DMS53 (cell line): ENCODE measurements at regions not wholly inside any gene's neighbourhood (a gene's known extent, or its start where the extent isn't known, plus 50 kb on each side); places are given as distances from the start of the nearest gene placed in this dataset.
A peak's percentile ranks its signal among the peaks of the same experiment; 100 is the strongest.

ENCODE experiments used
- DNase-seq: peaks from one replicate; lab custom pipeline; 2025; lab: John Stamatoyannopoulos, UW

DNA sequence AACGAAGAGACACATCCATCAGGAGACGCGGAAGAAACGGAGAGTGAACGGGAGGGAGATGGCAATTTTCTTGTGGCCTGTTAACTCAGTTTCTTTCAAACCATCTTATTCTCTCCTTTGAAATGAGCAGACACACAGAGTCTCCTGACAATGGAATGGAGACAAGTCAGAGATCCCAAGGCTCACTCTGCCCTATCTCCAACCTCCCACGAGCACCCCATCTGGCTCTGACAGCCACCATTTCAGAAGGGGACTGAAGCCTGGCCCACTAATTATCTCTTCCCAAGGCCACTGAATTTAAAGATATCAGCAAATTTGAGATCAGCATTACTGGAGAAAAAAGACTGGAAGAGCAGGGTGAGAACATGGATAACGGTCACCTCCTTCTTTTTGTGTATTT, 215.6 kb downstream of the DHX15 start:
- DNase-seq = no peak

DNA sequence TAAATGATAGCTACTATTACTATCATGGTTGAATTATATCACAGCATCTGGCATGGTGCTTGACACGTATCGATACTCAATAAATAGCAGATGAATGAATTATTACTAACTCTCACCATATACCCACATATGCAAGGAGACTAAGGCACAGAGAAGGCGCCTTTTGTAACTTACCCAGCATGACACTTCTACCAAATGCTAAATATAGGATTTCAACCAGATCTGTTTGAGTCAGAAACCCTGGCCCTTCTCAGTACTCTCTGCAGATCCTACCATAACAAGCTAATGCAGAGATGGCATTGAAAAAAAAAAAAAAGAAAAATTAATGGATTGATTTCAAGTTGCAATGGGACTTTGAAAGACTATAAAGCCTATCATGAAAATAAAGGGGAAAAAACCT, 219.5 kb downstream of the DHX15 start:
- DNase-seq = no peak

DNA sequence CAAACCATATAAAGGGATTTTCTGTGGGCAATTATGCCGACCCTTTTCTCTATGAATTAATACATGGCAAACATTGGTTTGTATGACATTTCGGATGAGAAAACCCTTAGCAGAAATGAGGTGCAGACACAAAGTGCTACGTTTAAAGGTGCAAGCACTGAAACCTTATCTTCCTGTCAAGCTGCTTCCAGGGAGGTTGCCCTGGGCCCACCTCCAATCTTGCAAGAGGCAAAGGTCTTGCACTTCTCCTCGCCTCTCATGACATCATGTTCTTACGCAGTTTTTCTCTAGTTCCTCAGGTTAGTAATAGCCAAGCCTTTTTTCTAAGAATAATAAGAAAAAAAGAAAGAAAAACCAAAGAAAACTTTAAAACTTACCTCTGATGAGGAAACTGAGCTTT, 220.1 kb downstream of the DHX15 start:
- no peak for DNase-seq

DNA sequence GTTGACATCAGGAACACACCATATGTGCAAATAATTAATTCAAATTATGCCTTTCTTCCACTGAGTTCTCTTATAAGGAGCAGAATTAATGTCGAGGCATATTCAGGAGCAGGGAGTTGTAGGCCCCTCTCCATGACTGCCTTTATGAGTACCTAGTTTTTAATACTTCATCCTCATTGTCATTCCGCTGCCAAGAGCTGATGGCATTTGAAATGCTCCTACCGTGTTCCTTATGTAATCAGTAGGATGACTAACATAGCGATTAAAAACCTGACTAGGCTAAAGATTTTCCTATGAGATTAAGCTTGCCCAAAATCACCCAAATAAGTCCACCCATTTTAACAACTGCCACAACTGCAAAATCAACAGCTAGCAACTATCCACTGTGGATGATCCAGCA, 220.6 kb downstream of the DHX15 start:
- no peak for DNase-seq

DNA sequence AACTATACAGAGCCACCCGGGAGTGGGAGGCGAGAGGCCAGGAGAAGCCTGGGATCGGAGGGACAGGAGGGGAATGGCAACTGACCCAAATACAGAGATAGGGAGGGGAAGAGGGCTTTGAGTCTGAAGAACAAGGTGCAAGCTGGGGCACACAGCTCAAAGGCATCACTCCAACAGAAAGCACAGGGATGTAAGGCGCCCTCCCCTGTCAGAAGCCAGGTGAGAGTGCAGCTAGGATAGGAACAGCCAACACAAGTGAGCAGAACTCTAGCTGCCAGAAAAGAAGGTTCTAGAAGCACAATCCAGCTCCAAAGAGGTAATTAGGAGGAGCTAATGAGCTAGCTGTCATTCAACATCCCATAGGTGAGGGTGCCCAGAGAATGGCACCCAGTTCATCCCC, 232.2 kb downstream of the DHX15 start:
- DNase-seq = no peak

DNA sequence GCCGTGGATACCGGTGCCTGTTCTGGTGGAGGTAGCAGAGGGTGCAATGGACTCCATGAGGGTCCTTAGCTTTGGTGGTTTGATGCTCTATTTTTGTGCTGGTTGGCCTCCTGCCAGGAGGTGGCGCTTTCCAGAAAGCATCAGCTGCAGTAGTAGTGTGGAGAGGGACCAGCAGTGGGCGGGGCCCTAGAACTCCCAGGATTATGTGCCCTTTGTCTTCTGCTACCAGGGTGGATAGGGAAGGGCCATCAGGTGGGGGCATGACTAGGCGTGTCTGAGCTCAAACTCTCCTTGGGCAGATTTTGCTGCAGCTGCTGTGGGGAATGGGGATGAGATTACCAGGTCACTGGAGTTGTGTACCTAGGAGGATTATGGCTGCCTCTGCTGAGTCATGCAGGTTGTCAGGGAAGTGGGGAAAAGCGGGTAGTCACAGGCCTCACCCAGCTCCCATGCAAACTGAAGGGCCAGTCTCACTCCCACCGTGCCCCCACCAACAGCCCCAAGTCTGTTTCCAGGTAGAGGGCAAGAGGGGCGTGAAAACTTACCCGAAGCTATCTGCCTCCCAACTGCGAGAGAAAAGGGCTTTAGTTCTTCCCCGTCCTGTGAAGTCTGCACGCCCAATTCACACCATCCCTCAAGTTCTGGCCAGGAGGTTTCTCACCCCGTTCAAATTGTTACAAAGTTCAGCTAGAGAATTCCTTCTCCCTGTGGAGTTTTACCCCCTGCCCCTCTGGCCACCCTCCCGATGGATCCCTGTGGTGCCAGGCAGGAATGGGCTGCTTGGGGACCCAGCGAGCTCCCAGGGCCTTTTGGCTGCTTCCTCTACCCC, 235.0 kb downstream of the DHX15 start:
- DNase-seq = peak; percentile 51

DNA sequence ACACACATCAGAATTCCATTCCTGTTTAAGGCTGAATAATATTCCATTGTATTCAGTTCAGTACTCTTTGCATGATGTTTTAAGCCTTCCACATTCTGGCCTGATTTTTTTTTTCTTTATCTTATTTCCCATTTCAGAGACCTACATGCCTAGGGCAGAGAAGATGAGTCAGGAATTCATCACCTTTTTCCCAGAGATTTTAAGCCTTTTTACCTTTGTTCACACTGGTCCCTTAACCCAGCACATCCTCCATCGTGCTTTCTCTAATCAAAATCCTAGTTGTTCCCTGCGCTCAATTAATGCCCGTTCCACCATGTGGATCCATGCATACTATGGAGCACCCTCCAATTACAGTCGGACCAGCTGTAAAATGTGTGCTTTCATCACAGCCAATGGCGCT, 245.1 kb downstream of the DHX15 start:
- DNase-seq = no peak

DNA sequence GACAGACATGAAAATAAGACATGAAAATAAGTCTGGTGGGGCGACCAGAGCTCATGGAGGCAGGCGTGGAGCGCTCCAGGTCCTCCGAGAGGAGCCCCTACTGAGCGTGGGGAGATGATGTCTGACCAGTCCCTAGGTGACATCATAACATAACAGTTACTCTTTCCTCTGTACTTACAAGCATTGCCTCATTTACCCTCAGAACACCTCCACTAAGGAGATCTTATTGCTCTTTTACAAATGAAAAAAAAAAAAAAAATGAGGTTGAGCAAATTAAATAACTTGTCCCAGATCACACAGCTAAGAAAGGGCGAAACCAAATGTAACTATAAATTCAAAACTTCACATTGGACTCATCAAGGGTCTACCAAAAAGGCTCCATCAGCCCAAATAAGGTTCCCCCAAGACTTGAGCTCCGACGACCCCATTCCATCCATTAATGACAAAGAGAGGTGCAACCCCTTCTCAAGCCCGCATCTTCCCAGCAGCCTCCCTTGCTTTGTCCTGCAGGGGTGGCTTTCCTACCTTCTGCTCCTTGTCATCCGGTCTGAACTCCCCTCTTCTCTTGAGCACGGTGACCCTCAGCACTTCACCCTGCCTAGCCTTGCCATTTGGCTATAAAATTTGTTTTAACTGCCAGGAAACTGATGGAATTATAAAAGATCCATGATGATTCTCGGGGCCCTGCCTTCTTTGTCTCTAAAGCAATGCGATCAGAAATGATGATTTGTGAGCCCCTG, 246.7 kb downstream of the DHX15 start:
- DNase-seq = no peak

DNA sequence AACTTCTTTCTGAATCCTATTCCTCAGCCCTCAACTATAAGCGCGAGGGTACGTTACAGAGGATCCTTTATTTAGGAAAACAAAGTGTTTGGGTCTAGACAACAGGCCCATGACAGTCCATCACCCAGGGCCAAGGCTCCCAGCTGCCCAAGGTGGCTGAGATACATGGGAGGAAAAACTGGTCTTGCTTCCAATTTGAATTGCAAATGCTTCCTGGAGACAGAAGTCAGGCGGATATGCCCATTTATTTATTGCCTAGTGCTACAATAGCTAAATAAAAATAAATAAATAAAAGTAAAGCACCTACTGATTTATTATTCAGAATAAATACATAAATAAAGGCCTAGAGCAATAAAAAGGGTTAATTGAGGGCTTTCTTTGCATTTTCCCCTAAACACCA, 248.7 kb downstream of the DHX15 start:
- DNase-seq = no peak

DNA sequence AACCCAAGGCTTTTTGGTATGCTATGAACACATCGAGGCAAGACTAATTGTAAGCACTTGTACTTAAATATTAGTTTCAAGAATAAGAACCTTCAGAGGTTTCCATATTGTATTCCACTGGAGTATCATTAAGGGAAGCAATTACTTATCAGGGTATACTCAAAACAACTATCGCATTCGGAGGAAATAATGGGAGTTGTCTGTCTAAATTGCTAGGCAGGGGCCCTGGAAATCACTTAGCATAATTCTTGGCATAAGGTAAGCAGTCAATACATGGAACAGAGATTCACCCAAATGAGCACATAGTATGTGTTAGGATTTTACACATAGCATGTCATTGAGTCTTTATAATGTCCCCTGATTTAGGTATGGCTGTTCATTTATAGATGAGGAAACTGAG, 249.4 kb downstream of the DHX15 start:
- no peak for DNase-seq

DNA sequence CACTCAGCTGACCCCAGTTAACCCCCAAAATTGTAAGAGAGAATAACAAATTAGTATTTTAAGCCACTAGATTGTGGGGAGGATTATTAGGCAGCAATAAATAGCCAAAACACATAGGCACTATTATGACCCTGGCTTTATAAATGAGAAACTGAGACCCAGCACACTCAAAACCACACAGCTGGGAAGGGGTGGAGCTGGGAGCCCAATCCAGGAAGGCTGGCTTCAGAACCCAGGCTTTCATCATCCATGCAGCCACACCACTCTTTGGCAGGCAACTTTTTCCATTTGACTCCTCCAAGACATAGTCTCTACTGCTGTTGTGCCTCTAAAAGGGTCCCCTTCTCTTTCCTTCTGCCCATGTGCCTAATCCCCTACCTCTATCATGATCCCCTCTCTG, 253.8 kb downstream of the DHX15 start:
- no peak for DNase-seq

DNA sequence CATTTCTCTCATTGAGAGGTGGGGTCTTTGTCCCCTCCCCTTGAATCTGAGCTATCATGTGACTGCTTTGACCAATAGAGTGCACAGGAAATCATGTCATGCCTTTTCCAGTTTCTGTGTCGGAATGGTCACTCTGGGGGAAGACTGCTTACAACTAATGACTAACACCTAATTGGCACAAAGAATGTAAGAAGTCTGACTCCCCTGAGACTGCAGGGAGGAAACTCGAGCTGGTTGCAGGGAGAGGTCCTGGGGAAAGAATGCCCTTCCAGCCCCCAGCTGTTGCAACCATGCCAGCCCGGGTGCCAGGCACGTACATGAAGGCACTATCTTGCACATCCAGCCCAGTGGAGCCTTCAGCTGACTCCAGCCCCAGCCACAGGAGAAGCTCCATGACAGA, 254.2 kb downstream of the DHX15 start:
- DNase-seq = no peak

DNA sequence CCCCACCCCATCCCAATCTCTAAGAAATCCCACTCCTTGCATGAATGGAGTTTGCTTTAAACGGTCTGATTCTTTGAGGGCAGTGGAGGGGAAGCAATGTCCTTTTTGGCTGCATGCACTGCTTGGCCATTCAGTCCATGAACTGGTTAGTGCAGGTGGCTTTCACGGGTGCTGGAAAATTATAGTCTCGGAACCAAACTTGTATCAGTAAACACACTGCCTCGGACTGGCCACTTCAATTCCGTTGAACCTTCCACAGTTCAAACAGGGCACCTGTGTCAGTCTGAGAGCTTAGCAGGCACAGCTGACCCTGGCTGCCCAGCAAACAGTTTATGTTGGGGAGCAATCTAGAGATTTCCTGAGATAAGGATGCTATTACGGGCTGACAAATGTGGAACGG, 255.6 kb downstream of the DHX15 start:
- DNase-seq = peak; percentile 16

DNA sequence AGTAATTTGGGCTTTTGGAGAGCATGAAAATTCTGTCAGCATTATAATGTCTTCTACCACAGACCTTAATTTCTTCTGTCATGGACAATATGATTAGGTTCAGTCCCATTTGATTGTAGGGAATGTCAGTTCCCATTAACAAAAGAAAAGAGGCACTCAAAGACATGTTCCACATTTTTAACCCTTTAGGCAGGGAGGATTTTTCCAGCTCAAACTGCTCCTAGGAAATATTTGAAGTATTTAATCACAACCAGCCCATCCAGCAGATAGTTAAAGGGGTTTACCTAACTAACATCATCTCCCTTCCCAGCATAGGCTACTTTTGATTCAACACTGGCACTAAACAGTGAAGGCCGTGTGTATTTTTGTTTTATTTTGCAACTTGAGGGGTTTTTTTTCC, 256.0 kb downstream of the DHX15 start:
- DNase-seq = no peak

DNA sequence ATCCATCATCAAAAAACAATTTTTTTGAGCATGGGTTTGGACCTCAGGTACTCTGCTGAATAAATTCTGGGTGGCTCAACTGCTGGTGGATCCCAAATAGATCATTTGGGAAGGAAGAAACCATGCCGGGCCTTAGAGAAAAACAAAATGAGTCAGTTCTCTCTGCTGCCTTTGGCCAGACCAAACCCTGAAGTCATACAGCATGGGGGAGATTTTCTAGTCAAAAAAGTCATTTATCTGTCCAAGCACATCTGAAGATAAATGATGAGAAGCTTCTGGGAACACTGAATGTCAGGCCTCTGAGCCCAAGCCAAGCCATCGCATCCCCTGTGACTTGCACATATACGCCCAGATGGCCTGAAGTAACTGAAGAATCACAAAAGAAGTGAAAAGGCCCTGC, 261.4 kb downstream of the DHX15 start:
- no peak for DNase-seq

DNA sequence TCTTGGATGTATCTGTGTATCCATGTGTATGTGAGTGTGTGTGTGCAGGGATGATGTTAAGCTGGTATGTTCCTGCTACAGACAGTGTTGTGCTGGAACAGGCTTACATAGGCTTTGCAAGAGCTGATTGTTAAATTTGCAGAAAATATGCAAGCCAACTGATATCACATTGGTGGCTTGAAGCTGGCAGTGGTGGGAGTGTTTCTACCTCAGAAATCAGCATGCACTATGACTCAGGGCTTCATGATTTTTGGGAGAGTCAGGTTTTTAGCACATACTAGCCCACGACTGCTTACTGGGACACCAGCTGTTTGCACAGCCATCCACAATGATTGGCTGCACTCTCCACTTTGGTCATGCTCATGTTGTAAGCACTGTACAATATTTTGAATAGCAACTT, 261.8 kb downstream of the DHX15 start:
- no peak for DNase-seq

DNA sequence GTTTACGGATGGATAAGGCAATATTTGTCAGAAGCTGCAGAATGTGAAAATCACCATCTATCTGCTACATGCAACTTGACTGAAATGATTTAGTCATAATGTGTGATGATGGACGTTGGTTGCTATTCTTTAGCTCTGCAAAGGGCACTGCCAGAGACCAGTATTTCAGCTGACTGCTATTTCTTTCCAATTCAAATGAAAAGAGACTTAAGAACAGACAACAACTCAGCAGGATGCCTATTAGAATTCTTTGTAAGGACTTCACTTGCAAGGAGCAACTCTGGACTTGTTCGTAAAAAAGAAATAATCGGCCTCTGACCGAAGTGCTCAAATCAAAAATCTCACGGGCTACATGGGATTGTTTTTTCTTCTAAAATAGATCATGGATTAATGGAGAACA, 262.7 kb downstream of the DHX15 start:
- DNase-seq = no peak

DNA sequence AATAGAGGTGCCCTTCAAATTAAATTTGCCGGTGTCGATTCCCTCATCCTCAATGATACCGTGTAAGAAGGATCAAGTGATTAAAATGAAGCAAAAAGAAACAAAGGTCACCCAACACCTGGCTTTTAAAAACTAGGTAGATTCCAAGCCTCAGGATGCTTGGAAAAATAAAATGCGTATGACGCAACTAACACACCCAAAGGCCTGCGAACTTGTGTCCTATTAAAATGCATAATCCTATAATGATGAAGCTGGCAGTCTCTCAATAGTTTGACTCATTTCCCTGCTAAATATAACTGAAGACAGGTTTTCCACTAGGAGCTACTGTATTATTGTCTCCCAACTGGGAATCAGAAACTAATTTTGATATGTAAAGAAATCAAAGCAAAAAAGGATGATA, 263.2 kb downstream of the DHX15 start:
- DNase-seq = no peak

DNA sequence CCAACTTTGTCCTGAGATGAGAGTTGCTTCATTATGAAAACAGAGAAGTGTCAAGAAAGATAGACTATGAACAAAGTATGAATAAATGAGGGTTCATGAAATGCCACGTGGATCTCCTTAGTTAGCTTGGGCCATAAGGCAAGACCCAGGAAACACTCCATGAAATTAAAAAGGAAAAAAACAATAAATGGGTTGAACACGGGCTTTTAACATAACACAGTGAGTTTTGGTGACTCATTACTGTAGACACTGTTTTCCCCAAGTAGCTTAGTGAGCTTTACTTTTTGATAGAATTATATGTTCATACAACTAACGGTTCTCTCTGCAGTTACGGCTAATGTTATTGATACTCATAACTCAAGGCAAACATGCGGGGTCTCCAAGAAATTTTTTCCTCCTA, 265.0 kb downstream of the DHX15 start:
- no peak for DNase-seq

DNA sequence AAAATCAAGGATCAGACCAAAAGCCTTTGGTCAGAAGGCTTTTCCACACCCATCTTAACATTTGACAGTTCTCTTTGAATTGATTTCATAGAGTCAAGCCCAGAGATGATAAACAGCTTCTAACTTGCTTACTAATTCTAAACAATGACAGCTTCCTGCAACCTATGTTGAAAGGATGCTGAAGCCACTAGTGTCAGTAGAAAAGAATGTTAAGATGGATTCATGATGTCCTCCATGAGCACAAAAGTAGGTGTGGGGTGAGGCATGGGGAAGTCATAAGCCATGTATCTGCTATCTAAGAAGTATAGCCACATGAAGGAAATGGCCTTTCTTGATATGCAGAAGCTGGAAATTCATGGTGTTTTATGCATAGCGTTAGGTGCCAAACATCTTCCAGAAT, 269.3 kb downstream of the DHX15 start:
- no peak for DNase-seq

DNA sequence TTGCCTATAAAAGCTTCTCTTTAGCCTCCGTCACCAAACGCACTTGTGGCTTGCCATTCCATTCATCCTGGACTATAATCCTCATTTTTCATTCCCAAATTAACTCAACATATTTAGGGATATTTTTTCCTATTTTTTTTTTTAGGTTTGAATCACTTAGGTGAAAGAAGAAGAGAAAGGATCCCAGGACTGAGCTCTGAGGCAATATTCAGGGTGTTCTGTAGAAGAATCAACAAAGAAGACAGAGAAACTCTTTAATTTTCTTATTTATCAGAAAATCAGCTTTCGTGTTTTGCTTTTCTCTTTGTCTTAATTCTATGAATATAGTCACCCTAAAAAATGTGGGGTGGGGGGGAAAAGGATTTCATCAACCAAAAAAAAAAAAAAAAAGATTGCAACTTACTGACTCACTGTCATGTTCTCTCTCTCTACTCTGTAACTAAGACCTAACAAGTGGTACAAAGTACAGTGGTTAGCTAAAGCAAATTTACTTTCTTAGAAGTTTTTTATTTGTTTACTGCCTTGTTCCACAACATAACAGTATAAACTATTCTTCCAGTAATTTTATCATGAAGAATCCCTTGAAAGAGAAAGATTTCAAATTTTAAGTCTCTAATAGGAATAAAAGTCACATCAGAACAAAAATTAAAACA, 272.0 kb downstream of the DHX15 start:
- no peak for DNase-seq

DNA sequence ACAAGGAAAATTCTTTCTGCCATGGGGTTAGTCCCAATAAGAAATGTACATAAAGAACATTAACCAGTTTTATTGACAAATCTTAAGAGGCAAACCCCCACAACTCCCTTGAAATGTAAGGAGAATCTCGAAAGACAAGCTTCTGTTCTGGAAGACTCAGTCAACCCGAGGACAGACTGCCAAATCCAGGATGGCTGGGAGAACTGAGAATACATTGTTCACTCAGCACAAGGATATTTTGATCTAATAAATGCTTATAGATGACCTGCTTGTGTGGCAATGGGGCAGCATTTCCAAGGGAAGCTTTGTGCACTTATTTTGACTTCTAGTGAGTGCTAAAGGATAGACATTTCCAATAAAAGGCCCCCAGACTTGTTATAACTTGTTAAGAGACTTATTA, 280.4 kb downstream of the DHX15 start:
- DNase-seq = no peak

DNA sequence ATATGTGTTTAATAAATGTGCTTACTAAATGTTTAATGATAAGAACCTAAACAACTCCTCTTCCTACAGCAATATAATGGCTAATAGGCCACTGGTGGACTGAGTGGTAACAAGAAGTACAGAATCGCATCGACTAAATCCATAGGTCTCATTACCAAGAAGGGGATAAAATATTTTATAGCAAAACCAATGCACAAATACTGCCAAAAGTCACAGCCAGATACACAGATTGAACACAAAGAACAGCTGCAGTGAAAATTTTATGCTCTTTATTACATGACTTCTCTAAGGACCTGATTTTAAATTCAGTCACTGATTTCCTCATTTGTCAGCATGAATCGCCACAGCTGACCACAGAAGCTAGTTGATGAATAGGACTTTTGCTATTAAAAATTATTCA, 285.4 kb downstream of the DHX15 start:
- no peak for DNase-seq
